K562 (cell line): ENCODE measurements at regions not wholly inside any gene's neighbourhood (a gene's known extent, or its start where the extent isn't known, plus 50 kb on each side); places are given as distances from the start of the nearest gene placed in this dataset.

Source experiments
- BCOR ChIP-seq: fragments of 450-650 bp; IDR thresholded peaks from 2 replicates; pipeline ENCODE4 v1.6.1; 2016
- BRCA1 ChIP-seq, 2 experiments: fragments of 450-650 bp in 1 of 2; sonication (generic) in 1 of 2; formaldehyde crosslinking in 1 of 2; IDR thresholded peaks; 2 replicates each; pipeline versions ENCODE4 v1.5.0 to v1.6.1; 2017 to 2020; ENCODE audit warnings: mild to moderate bottlenecking in 1 of 2, missing genetic modification reagents in 1 of 2
- BRD4 ChIP-seq: fragments of 200-600 bp; sonication (generic); IDR thresholded peaks from 2 replicates; pipeline ENCODE4 v1.6.1; 2017; ENCODE audit warnings: inconsistent platforms
- BRD9 ChIP-seq: fragments of 450-650 bp; IDR thresholded peaks from 2 replicates; pipeline ENCODE4 v1.6.1; 2018; ENCODE audit warnings: low read depth; ENCODE audit not compliant: partially characterized antibody
- E2F3 ChIP-seq: fragments of 250-450 bp; sonication (Bioruptor Pico); IDR thresholded peaks from 2 replicates; pipeline ENCODE4 v1.4.0; 2020; ENCODE audit warnings: mild to moderate bottlenecking
- ELF2 ChIP-seq: fragments of 250-450 bp; sonication (Bioruptor Pico); IDR thresholded peaks from 2 replicates; pipeline ENCODE4 v1.5.0; 2021; ENCODE audit warnings: mild to moderate bottlenecking
- ERF ChIP-seq: fragments of 450-650 bp; formaldehyde crosslinking; IDR thresholded peaks from 2 replicates; pipeline ENCODE4 v1.4.0; 2020; ENCODE audit warnings: mild to moderate bottlenecking, mixed read lengths
- FOXP1 ChIP-seq: sonication (generic); formaldehyde crosslinking; IDR thresholded peaks from 2 replicates; pipeline ENCODE4 v1.8.0; 2022; ENCODE audit warnings: mild to moderate bottlenecking, missing genetic modification reagents
- PML ChIP-seq: IDR thresholded peaks from 2 replicates; pipeline ENCODE4 v1.6.1; 2012; ENCODE audit warnings: low read length, inconsistent platforms
- PRMT5 ChIP-seq: sonication (generic); formaldehyde crosslinking; IDR thresholded peaks from 2 replicates; pipeline ENCODE4 v1.5.0; 2020; ENCODE audit warnings: missing genetic modification reagents
- RFX7 ChIP-seq: fragments of 250-450 bp; sonication (Bioruptor Pico); IDR thresholded peaks from 2 replicates; pipeline ENCODE4 v1.5.1; 2021; ENCODE audit warnings: mild to moderate bottlenecking
- SLC30A9 ChIP-seq: fragments of 250-450 bp; sonication (Bioruptor Pico); IDR thresholded peaks from 2 replicates; pipeline ENCODE4 v1.8.0; 2022; ENCODE audit warnings: mild to moderate bottlenecking, moderate library complexity
- SP2 ChIP-seq: IDR thresholded peaks from 2 replicates; pipeline ENCODE4 v1.6.1; 2011; ENCODE audit warnings: mild to moderate bottlenecking, low read depth, low read length, moderate library complexity; ENCODE audit not compliant: poor library complexity, severe bottlenecking; ENCODE audit errors: extremely low read depth
- TCF7L2 ChIP-seq: fragments of 150-350 bp; IDR thresholded peaks from 2 replicates; pipeline ENCODE4 v1.6.1; 2016; ENCODE audit warnings: low read depth, mild to moderate bottlenecking, low read length, moderate library complexity
- TCFL5 ChIP-seq: fragments of 250-450 bp; sonication (Bioruptor Pico); conservative IDR thresholded peaks from 2 replicates; pipeline ENCODE4 v1.6.1; 2021; ENCODE audit warnings: mild to moderate bottlenecking, moderate library complexity, matching md5 sums
- TGIF2 ChIP-seq: sonication (generic); formaldehyde crosslinking; IDR thresholded peaks from 2 replicates; pipeline ENCODE4 v1.8.1; 2022; ENCODE audit warnings: mild to moderate bottlenecking, missing genetic modification reagents, moderate library complexity
- XRCC3 ChIP-seq: fragments of 450-650 bp; IDR thresholded peaks from 2 replicates; pipeline ENCODE4 v1.6.1; 2017; ENCODE audit warnings: mild to moderate bottlenecking, moderate library complexity
- ZNF143 ChIP-seq: sonication (generic); formaldehyde crosslinking; IDR thresholded peaks from 2 replicates; pipeline ENCODE4 v1.9.0; 2022; ENCODE audit warnings: mild to moderate bottlenecking, missing genetic modification reagents
- ZNF41 ChIP-seq: fragments of 250-450 bp; sonication (Bioruptor Pico); conservative IDR thresholded peaks from 2 replicates; pipeline ENCODE4 v1.4.0; 2020; ENCODE audit warnings: mild to moderate bottlenecking
- ZNF583 ChIP-seq: fragments of 250-450 bp; sonication (Bioruptor Pico); IDR thresholded peaks from 2 replicates; pipeline ENCODE4 v1.4.0; 2020
- ZNF778 ChIP-seq: fragments of 450-650 bp; formaldehyde crosslinking; IDR thresholded peaks from 2 replicates; pipeline ENCODE4 v1.4.0; 2020; ENCODE audit warnings: mild to moderate bottlenecking, moderate library complexity
- ZNF830 ChIP-seq: fragments of 250-450 bp; sonication (Bioruptor Pico); IDR thresholded peaks from 2 replicates; pipeline ENCODE4 v1.5.0; 2021; ENCODE audit warnings: mild to moderate bottlenecking
- TF ChIP-seq, protein P1 (sequence below): fragments of 150-350 bp; conservative IDR thresholded peaks from 2 replicates; pipeline ENCODE4 v1.6.1; 2014; ENCODE audit warnings: low read length
- TF ChIP-seq, protein P2 (sequence below), 2 experiments: fragments of 250-450 bp in 1 of 2; fragments of 450-650 bp in 1 of 2; sonication (Bioruptor Pico) in 1 of 2; IDR thresholded peaks; 2 replicates each; pipeline versions ENCODE4 v1.6.1 to v1.8.0; 2016 to 2021; ENCODE audit warnings: mild to moderate bottlenecking in 2 of 2, moderate library complexity in 2 of 2, missing compliant biosample characterization in 1 of 2, missing genetic modification characterization in 1 of 2
- TF ChIP-seq, protein P3 (sequence below): sonication (generic); formaldehyde crosslinking; IDR thresholded peaks from 2 replicates; pipeline ENCODE4 v1.8.0; 2022; ENCODE audit warnings: missing genetic modification reagents, mild to moderate bottlenecking, borderline replicate concordance
- TF ChIP-seq, protein P4 (sequence below): fragments of 450-650 bp; formaldehyde crosslinking; IDR thresholded peaks from 2 replicates; pipeline ENCODE4 v1.4.0; 2020; ENCODE audit warnings: mild to moderate bottlenecking, moderate library complexity

DNA sequence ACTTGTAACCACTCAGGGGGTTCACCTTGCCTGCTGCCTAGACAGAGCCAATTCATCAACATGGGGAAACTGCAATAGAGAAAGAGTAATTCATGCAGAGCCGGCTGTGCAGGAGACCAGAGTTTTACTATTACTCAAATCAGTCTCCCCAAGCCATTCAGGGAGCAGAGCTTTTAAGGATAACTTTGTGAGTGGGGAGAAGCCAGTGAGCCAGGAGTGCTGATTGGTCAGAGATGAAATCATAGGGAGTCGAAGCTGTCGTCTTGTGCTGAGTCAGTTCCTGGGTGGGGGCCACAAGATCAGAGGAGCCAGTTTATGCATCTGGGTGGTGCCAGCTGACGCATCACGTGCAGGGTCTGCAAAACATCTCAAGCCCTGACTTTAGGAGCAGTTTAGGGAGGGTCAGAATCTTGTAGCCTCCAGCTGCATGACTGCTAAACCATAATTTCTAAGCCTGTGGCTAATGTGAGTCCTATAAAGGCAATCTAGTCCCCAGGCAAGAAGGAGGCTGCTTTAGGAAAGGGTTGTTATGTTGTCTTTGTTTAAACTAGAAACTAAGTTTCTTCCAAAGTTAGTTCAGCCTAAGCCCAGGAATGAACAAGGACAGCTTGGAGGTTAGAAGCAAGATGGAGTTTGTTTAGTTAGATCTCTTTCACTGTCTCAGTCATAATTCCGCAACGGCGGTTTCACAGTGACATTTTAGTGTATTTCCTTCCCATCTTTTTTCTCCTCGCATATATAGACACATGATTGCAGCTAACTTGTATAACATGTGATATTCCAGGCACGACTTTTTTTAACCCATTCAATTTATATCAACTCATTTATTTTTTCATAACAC, 68.9 kb upstream of the NCOR2 start (continued):
- TF ChIP-seq BRCA1 (IDR thresholded peaks at IDR 0.05) (no peak), BRCA1 (CRISPR knock-in tag; IDR thresholded peaks at IDR 0.05) (no peak), ELF2 (CRISPR knock-in tag) (no peak), BRD9 (no peak), ZNF830 (no peak), ZNF583 (CRISPR knock-in tag) (no peak), ZNF143 (CRISPR knock-in tag) (no peak), SP2 (no peak), XRCC3 (no peak), TCF7L2 (no peak), FOXP1 (no peak), BCOR (no peak), PML (no peak), BRD4 (no peak), ZNF778 (CRISPR knock-in tag) (no peak), ERF (CRISPR knock-in tag) (no peak), TCFL5 (CRISPR knock-in tag) (no peak), ZNF41 (0 out of 2 replicates have a peak, but pooled peaks have one; percentile 32), TGIF2 (CRISPR knock-in tag) (no peak), SLC30A9 (no peak), E2F3 (CRISPR knock-in tag) (no peak), PRMT5 (no peak), RFX7 (CRISPR knock-in tag) (no peak)
- TF ChIP-seq, protein P1, sequence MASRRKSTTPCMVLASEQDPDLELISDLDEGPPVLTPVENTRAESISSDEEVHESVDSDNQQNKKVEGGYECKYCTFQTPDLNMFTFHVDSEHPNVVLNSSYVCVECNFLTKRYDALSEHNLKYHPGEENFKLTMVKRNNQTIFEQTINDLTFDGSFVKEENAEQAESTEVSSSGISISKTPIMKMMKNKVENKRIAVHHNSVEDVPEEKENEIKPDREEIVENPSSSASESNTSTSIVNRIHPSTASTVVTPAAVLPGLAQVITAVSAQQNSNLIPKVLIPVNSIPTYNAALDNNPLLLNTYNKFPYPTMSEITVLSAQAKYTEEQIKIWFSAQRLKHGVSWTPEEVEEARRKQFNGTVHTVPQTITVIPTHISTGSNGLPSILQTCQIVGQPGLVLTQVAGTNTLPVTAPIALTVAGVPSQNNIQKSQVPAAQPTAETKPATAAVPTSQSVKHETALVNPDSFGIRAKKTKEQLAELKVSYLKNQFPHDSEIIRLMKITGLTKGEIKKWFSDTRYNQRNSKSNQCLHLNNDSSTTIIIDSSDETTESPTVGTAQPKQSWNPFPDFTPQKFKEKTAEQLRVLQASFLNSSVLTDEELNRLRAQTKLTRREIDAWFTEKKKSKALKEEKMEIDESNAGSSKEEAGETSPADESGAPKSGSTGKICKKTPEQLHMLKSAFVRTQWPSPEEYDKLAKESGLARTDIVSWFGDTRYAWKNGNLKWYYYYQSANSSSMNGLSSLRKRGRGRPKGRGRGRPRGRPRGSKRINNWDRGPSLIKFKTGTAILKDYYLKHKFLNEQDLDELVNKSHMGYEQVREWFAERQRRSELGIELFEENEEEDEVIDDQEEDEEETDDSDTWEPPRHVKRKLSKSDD = no peak
- TF ChIP-seq, protein P2, sequence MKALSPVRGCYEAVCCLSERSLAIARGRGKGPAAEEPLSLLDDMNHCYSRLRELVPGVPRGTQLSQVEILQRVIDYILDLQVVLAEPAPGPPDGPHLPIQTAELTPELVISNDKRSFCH (CRISPR knock-in tag; IDR thresholded peaks at IDR 0.05) = no peak
- TF ChIP-seq, protein P2 (tag; IDR thresholded peaks at IDR 0.05) = 0 out of 2 replicates have a peak, but pooled peaks have one; percentile 24
- TF ChIP-seq, protein P3, sequence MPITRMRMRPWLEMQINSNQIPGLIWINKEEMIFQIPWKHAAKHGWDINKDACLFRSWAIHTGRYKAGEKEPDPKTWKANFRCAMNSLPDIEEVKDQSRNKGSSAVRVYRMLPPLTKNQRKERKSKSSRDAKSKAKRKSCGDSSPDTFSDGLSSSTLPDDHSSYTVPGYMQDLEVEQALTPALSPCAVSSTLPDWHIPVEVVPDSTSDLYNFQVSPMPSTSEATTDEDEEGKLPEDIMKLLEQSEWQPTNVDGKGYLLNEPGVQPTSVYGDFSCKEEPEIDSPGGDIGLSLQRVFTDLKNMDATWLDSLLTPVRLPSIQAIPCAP (CRISPR knock-in tag) = no peak
- TF ChIP-seq, protein P4, sequence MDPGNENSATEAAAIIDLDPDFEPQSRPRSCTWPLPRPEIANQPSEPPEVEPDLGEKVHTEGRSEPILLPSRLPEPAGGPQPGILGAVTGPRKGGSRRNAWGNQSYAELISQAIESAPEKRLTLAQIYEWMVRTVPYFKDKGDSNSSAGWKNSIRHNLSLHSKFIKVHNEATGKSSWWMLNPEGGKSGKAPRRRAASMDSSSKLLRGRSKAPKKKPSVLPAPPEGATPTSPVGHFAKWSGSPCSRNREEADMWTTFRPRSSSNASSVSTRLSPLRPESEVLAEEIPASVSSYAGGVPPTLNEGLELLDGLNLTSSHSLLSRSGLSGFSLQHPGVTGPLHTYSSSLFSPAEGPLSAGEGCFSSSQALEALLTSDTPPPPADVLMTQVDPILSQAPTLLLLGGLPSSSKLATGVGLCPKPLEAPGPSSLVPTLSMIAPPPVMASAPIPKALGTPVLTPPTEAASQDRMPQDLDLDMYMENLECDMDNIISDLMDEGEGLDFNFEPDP (CRISPR knock-in tag) = no peak
